ENCODE measurements at regions not wholly inside any gene's neighbourhood (a gene's known extent, or its start where the extent isn't known, plus 50 kb on each side); places are given as distances from the start of the nearest gene placed in this dataset.

- TF ChIP-seq, protein P1, sequence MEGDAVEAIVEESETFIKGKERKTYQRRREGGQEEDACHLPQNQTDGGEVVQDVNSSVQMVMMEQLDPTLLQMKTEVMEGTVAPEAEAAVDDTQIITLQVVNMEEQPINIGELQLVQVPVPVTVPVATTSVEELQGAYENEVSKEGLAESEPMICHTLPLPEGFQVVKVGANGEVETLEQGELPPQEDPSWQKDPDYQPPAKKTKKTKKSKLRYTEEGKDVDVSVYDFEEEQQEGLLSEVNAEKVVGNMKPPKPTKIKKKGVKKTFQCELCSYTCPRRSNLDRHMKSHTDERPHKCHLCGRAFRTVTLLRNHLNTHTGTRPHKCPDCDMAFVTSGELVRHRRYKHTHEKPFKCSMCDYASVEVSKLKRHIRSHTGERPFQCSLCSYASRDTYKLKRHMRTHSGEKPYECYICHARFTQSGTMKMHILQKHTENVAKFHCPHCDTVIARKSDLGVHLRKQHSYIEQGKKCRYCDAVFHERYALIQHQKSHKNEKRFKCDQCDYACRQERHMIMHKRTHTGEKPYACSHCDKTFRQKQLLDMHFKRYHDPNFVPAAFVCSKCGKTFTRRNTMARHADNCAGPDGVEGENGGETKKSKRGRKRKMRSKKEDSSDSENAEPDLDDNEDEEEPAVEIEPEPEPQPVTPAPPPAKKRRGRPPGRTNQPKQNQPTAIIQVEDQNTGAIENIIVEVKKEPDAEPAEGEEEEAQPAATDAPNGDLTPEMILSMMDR (IDR thresholded peaks at IDR 0.05; ENCODE audit: poor library complexity): no peak
- no peak for TF ChIP-seq EZH2 (IDR thresholded peaks at IDR 0.05; ENCODE audit: borderline replicate concordance)
Observed at GRCh38 chr12:43057566-43057965, 468.0 kb upstream of the PRICKLE1 start.
